Tibial artery (tissue), 4 donors: ENCODE measurements at regions not wholly inside any gene's neighbourhood (a gene's known extent, or its start where the extent isn't known, plus 50 kb on each side); places are given as distances from the start of the nearest gene placed in this dataset.

ENCODE experiments used
- DNase-seq, 2 donors: peaks; one replicate each; pipeline ENCODE4 v3.0.0-alpha.2; 2019
- H3K27ac ChIP-seq, 2 donors: fragments of 200-600 bp; sonication (generic) in 1 of 2; 1 replicate in 1 of 2; 2 replicates in 1 of 2; pipeline ENCODE4 v1.5.1; 2018 to 2019; ENCODE audit warnings: mild to moderate bottlenecking in 1 of 2
- H3K27me3 ChIP-seq, 2 donors: fragments of 200-600 bp; sonication (generic) in 1 of 2; one replicate each; pipeline versions ENCODE4 v1.5.1 to v1.6.0; 2016 to 2019
- H3K36me3 ChIP-seq, 3 donors: fragments of 200-600 bp; sonication (generic) in 2 of 3; one replicate each; pipeline ENCODE4 v1.5.1; 2016 to 2019; ENCODE audit warnings: mild to moderate bottlenecking in 2 of 3
- H3K4me1 ChIP-seq, 4 donors: fragments of 200-600 bp; sonication (generic) in 2 of 4; 1 replicate in 3 of 4; 2 replicates in 1 of 4; pipeline ENCODE4 v1.5.1; 2016 to 2019
- H3K4me3 ChIP-seq, 2 donors: fragments of 200-600 bp; sonication (generic) in 1 of 2; 1 replicate in 1 of 2; 2 replicates in 1 of 2; pipeline ENCODE4 v1.5.1; 2018 to 2019; ENCODE audit warnings: mild to moderate bottlenecking in 2 of 2
- H3K9me3 ChIP-seq, 3 donors: fragments of 200-600 bp; sonication (generic) in 1 of 3; one replicate each; pipeline ENCODE4 v1.5.1; 2016 to 2019
- intact Hi-C: fragments of 100-400 bp; cut with DNase I; formaldehyde crosslinking; loops from one replicate; pipeline ENCODE4 v1.15.0; 2023; ENCODE audit warnings: low total_unique reads
- TF ChIP-seq, protein P1 (sequence below), 2 experiments: fragments of 200-600 bp in 1 of 2; fragments of 450-650 bp in 1 of 2; IDR thresholded peaks; one replicate each; pipeline ENCODE4 v1.5.1; 2017 to 2019; ENCODE audit warnings: antibody characterized with exemption in 2 of 2, mild to moderate bottlenecking in 1 of 2, moderate library complexity in 1 of 2

DNA sequence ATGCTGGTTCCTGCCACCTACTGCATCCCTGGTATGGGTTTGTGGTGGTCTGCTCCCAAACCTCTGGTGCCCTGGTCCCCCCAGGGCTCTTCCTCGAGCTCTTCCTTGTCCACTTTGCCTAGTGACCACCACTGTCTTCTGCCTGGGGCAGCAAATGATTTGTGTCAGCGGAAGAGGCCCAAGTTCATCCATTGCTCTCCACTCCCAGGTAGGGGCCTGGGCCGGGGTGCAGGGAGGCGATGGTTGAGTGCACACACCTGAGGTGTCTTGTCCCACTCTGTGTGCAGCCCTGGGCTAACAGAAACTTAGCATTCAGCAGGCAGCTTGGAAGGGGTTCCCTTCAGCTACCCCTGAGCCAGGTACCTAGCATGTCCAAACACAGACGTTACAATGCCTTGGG, 75.6 kb upstream of the SOX3 start:
- no peak overlapping the region for H3K27ac ChIP-seq
- DNase-seq, result no peak
- TF ChIP-seq, protein P1, sequence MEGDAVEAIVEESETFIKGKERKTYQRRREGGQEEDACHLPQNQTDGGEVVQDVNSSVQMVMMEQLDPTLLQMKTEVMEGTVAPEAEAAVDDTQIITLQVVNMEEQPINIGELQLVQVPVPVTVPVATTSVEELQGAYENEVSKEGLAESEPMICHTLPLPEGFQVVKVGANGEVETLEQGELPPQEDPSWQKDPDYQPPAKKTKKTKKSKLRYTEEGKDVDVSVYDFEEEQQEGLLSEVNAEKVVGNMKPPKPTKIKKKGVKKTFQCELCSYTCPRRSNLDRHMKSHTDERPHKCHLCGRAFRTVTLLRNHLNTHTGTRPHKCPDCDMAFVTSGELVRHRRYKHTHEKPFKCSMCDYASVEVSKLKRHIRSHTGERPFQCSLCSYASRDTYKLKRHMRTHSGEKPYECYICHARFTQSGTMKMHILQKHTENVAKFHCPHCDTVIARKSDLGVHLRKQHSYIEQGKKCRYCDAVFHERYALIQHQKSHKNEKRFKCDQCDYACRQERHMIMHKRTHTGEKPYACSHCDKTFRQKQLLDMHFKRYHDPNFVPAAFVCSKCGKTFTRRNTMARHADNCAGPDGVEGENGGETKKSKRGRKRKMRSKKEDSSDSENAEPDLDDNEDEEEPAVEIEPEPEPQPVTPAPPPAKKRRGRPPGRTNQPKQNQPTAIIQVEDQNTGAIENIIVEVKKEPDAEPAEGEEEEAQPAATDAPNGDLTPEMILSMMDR (IDR thresholded peaks at IDR 0.05), result no peak
- H3K4me1 ChIP-seq, result no peaks in the 10 kb centered on the region
- intact Hi-C loops, result no loop called here
- H3K4me3 ChIP-seq, result no peak overlapping the region
- H3K36me3 ChIP-seq, result no peaks in the 10 kb centered on the region
- no peaks in the 10 kb centered on the region for H3K27me3 ChIP-seq
- H3K9me3 ChIP-seq, result no peaks in the 10 kb centered on the region

- Histone ChIP-seq H3K9me3 (no peaks in the 10 kb centered on the region), H3K4me3 (no peak overlapping the region), H3K36me3 (no peaks in the 10 kb centered on the region), H3K4me1 (no peaks in the 10 kb centered on the region), H3K27ac (no peak overlapping the region), H3K27me3 (no peaks in the 10 kb centered on the region)
- intact Hi-C loops, result no loop called here
- DNase-seq, result peak in 1 of 2 donors; percentile 22
- TF ChIP-seq, protein P1 (IDR thresholded peaks at IDR 0.05), result peak in 1 of 2 experiments; percentile 31
Observed at GRCh38 chrX:140572724-140573123, 67.9 kb upstream of the SOX3 start.

DNA sequence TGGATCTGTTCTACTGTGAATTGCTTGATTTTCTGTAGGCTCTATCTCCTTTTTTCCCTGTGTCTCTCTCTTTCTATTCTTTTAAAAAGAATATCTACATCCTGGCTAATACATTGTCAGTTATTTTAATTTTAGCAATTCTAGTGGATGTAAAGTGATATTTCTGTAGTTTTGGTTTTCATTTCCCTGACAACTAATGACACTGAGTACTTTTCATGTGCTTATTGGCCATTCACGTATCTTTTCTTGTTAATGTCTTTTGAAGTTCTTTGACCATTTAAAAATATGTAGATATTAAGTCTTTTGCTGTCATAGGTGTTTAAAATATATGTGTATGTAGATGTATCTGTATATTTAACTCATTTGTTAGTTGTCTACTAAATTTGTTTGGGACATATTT, 59.0 kb upstream of the SOX3 start:
- H3K4me3 ChIP-seq, result no peak overlapping the region
- H3K27ac ChIP-seq, result no peak overlapping the region
- no peaks in the 10 kb centered on the region for H3K36me3 ChIP-seq
- H3K27me3 ChIP-seq, result no peaks in the 10 kb centered on the region
- TF ChIP-seq, protein P1 (IDR thresholded peaks at IDR 0.05), result no peak
- DNase-seq, result no peak
- intact Hi-C loops, result no loop called here
- H3K9me3 ChIP-seq, result no peaks in the 10 kb centered on the region
- no peaks in the 10 kb centered on the region for H3K4me1 ChIP-seq
